B cell (primary cell): ENCODE measurements at regions not wholly inside any gene's neighbourhood (a gene's known extent, or its start where the extent isn't known, plus 50 kb on each side); places are given as distances from the start of the nearest gene placed in this dataset.

ENCODE experiments used
- CTCF ChIP-seq: fragments of 200-600 bp; IDR thresholded peaks from one replicate; pipeline ENCODE4 v1.8.0; 2022; ENCODE audit warnings: antibody characterized with exemption, mild to moderate bottlenecking
- EZH2 ChIP-seq: IDR thresholded peaks from 2 replicates; pipeline ENCODE4 v1.6.1; 2012; ENCODE audit warnings: borderline replicate concordance, low read depth, mild to moderate bottlenecking, moderate library complexity, low read length; ENCODE audit not compliant: insufficient read depth, poor library complexity, severe bottlenecking

GRCh38 chr4:34236118-34236517 lies 2008.2 kb downstream of the ARAP2 start:
- TF ChIP-seq CTCF (no peak), EZH2 (no peak)
